NCI-H128 (cell line): ENCODE measurements at regions not wholly inside any gene's neighbourhood (a gene's known extent, or its start where the extent isn't known, plus 50 kb on each side); places are given as distances from the start of the nearest gene placed in this dataset.

ENCODE experiments used
- DNase-seq: peaks from one replicate; lab custom pipeline; 2025; ENCODE audit not compliant: unreplicated experiment; lab: John Stamatoyannopoulos, UW

DNA sequence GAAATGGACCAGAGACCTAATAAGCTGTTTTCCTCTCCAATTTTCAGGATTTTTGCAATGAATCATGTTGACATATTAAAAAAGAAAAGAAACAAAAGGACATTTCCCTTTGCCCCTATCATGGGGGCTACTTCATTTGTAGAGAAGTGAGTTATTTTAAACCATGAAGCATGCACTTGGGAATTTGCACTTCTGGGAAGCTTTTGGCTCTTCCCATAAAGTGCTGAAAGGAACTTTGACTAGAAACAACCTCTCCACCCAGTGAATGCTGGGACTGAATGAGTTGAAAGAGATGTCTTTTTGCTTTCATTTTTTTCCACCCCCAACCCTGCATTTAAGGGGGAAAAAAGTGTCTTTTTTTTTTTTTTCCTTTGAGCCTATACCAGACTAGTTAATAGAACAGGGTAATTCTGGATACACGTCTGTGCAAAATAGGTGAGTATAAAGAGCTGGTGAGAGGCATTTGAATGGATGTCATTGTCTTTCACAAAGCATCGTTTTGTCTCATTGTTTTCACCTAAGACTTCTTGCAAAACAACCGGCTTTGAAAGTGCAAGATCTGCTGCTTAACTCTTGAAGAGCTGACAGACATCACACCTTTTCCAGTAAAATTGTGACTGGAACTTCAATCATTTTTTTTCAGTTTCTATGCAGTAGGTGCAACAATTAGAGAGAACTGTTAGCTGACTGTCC lies 138.7 kb upstream of the BACH2 start:
- no peak for DNase-seq

DNA sequence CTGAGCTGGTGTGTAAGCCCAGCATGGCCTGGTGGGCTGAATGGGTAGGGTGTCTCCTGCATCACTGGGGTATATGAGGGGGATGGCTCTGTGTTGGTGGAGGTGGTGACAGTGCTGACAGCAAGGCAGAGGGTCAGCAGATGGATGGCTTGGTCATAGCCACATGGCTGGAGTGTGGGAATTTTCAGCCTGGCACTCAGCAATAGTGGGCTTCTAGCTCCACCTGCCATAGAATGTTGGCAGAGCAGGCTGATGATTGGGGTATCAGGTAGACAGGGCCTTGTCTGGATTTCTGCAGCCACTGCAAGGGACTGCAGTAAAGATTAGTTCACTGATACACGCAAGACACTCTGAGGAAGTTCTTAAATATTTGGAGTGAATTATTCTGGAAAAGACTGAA lies 137.5 kb upstream of the BACH2 start:
- DNase-seq = no peak

DNA sequence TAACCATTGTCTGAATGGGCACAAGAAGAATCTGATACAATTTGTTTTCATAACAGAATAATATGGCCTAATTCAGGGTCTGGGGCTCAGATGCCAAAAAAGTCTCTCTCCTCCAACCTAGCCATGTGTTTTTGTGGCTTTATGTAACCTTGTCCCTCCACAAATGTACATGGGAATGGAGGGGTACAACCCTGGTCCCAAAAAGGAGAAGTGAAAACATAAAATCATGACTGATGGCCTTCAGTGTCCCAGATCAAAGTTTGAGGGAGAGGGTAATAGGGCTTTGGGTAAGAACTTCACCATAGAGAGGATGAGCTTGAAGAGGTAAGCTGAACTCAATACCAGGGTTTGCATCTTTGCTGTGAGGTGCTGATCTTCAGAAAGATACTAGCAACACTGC lies 136.3 kb upstream of the BACH2 start:
- DNase-seq = no peak

DNA sequence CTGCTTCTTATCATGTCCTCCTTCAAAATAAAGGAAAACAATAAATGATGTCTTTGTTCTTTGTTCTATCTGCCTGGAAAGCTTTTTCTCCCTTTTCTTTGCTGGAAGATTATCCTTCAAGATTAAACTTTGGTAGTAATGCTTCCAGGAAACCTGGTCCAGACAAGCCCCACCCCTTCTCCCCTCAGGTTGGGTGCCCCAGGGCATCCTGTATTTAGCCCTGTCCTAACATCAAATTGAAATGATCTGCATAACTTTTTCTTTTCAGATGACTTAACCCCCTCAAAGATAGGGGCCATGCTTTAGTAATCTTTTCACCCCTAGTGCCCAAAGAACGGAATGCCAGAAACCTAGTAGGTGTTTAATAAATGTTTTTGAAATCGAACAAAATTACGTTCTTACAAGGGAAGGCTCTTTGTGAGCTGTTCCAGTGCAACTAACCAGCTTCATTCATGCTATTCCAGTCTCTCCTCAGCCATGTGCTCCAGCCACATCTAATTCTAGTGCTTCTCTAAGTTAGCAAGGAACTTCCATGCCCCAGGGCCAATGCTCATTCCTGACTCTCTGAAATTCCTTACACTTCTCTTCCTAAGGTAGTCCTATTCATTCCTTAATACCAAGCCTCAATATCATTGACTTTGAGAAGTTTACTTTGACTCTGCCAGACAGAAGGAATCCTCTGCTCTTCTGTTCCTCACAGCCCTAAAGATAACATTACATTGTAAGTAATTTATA lies 135.6 kb upstream of the BACH2 start:
- no peak for DNase-seq

DNA sequence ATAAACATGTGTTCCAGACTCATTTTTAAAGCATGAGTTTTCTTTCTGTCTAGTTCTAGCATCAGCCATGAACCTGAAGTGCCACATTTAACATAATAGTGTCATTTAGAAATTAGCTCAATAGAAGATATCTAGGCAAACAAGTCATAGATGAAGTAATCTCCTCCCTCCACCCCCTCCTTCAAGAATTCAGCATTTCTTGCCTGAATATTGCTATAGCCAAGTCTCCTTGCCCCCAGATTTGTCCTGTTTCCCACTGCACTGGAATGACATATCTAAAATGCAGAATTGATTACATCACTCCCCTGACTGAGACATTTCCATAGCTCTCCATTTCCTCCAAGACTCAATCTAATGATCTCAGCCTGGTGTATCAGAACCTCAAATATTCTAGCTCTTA lies 134.9 kb upstream of the BACH2 start:
- DNase-seq = no peak

DNA sequence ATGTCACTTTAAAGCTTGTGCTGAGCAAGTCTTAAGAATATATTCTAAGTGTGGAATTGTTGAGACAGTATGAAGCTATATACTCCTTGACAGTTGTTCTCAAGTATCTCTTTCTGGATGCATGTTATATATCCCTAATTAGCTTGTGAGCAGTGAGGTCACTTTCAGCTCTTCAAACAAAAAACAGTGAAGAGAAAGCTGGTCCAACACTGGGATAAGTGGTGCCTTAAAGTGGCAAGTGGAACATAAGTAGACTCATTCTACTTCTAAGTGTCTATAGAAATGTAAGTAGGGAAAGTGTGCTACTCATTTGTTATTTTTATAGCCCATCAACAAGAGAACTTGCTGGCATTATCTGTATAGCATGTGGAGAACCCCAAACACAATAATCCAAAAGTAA lies 133.1 kb upstream of the BACH2 start:
- DNase-seq = no peak

DNA sequence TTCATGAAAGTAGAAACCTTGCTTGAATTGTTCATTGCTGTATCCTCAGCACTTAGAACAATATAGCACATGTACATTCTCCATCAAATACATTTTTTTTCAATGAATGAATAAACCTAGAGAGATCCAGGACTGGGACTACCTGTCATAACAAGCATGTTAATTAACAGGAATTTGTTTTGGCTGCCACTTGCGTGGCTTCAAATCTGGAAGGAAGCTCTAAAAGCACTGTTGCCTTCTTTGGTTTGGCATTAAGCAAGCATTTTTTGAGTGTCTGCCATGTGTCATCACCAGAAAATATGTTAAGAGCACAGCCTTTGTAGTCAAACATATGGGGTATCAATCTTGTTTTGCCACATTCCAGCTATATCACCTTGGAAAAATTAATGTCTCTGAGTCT lies 131.9 kb upstream of the BACH2 start:
- DNase-seq = no peak

DNA sequence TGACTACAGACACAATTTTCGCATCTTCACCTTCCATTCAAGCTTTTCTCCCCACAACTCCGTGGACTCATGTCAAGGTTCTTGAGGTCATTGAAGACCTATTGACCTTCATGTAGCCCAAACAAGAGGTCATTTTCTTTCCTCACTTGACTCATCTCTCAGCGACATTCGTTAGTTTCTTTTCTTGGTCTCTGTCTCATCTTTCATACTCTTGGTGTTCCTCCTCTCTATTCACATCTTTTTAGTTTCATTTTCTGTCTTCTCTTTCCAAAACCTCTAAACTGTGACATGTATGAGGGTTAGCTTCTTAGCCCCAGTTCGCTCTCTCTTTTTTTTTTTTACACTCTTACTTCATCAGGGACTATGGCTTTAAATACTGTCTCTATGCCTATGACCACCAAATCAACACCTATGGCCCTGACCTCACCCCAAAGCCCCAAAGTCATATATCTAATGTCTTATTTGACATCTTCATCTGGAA lies 128.6 kb upstream of the BACH2 start:
- DNase-seq = no peak

DNA sequence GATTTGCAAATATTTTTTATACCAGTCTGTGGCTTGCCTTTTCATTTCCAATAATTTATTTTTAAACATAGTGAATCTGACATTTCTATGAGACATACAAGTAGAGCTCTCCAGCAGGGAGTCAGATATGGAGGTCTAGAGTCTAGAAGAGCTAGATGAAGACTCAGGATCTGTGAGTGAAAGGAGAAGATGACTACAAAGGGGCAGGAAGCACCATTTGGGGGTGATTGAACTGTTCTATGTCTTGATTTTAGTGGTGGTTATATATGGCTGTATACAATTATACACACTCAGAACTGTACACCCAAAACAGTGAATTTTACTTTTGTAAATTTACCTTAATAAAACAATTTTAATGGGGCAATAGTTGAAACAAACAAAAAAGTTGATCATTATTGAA lies 127.9 kb upstream of the BACH2 start:
- no peak for DNase-seq

DNA sequence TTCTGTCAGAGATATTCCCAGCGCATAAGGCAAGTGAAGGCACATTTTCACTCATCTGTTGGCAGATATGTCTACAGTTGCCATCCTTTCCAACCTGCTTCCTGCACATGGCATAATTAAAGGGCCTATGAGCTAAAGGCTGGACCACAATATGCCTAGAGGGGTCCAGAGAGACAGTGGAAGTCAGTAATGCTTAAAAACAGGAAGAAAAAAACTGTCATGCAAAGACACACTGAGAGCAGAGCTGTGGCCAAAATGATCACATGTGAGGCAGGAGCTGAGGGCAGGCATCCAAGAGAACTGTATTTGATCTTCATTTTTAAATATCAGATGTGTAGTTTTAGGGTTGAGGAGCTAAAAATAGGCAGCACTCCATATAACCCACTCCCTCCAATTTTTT lies 125.0 kb upstream of the BACH2 start:
- no peak for DNase-seq

DNA sequence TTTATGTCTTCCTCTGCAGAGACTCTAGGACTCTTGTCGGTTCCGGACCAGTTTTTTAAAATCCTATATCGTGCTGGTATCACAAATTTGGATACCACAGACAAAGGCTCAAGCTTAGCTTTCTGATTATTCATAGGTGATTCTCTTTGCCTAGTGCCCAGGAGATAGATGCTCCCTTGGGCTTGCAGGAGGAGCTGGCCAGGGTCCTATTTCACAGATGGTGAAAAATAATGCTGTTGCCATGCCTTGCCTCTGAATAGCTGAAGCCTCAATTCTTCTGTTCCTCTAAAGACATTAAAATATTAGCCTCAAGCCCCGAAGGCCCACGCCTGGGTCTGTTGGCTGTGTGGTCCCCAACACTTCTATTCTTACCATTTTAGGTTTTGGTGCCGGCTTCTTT lies 123.9 kb upstream of the BACH2 start:
- DNase-seq = no peak

DNA sequence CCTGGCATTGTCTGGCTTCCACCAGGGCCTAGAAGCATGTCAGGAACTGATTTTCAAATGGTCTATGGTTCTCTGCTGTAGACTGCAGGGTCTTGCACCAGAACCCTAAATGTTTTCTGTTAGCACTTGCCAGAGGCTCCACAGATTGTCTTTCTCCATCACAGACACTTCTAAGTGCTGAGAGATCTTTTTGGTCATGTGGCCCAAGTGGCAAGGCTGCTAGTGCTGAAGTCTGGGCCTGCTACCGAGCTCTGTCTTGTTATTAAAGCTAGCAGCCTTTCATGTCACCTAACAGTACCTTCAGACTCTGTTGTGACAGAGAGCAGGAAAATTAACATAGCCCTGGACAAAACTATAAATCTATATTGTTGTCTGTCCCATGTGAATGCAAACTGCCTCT lies 120.7 kb upstream of the BACH2 start:
- DNase-seq = no peak

DNA sequence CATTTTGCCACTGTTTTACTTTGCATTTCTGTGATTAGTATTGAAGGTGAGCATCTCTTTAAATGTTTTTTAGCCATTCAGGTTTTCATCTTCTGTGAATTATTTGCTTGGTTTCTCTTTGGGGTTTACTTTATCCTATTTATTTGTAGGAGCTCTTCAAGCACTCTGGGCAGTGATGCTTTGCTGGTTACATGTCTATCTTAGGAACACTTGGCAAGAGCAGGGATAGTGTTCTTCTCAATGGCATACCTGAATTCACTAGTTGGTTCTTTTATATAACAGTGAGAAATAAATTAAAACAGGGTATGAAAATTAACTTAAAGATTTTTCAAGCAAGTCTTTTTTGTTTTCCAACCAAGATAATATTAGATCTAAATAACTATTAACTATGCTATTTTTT lies 119.7 kb upstream of the BACH2 start:
- DNase-seq = no peak

DNA sequence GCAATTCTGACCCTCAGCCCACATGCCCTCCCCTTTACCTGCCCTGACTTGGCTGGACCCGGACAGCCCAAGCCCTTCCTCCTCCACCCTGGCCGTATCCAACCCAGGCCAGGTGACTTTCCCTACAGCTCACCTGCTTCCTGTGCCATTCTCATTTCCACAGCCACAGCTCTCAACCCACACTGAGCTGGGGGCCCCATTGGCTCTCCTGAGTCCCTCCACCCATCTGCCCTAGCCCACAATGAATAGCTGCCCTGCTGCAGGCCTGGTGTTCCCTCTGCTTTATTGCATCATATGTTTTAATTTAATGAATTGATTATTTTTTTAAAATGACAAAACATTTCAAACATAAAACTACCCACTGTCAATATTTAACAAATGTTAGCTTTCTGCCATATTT lies 118.5 kb upstream of the BACH2 start:
- DNase-seq = no peak

DNA sequence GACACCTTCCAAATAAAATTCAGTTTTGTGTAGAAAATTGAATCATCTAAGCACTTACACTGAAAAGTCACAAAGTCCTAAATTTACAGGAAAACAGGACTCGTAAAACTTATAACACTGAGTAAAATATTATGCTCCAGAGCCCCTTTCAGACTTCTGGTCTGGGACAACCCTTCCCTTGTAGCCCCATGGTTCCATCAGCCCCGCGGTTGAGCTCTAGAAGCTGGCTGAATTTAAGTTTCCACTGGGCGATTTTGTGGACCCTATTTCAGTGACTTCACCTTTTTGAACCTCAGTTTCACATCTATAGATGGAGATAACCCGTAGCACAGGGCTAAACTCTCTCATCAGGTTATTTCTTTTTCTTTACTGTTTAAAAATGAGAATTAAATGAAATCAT lies 117.7 kb upstream of the BACH2 start:
- DNase-seq = no peak

DNA sequence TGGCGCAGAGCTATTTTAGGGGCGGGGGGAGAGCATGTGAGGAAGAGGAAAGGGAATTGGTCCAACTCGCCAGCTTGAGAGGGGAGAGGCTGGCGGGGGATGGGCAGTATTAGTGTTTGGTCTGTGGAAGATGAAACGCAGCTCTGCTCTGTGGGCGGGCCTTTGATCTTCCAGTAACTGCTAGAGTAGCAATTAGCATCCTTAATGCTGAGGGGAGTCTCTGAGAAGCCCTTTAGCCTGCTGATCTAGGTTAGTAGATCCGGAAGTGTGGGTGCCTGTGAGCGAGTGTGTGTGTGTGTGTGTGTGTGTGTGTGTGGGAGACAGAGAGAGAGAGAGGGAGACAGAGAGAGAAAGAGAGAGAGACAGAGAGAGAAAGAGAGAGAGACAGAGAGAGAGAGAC lies 117.2 kb upstream of the BACH2 start:
- DNase-seq = peak; percentile 56

DNA sequence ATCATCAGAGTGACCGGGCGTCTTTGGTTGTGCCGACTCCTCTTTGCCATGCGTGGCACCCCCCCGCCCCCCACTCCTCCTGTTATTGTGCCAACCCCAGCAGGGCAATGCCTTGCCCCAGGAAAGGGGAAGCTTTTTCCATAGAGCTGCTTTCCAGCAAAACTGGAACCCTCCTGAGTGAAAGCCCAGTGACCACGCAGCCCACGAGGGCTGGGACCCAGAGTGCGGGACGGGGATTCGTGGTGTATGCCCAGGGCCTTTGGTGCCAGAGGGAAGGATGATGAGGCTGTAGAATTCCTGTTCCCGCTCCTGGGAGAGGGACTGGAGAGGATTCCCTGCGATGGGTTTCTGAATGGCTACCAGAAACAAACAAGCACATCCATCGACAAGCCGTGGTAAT lies 116.8 kb upstream of the BACH2 start:
- DNase-seq = no peak

DNA sequence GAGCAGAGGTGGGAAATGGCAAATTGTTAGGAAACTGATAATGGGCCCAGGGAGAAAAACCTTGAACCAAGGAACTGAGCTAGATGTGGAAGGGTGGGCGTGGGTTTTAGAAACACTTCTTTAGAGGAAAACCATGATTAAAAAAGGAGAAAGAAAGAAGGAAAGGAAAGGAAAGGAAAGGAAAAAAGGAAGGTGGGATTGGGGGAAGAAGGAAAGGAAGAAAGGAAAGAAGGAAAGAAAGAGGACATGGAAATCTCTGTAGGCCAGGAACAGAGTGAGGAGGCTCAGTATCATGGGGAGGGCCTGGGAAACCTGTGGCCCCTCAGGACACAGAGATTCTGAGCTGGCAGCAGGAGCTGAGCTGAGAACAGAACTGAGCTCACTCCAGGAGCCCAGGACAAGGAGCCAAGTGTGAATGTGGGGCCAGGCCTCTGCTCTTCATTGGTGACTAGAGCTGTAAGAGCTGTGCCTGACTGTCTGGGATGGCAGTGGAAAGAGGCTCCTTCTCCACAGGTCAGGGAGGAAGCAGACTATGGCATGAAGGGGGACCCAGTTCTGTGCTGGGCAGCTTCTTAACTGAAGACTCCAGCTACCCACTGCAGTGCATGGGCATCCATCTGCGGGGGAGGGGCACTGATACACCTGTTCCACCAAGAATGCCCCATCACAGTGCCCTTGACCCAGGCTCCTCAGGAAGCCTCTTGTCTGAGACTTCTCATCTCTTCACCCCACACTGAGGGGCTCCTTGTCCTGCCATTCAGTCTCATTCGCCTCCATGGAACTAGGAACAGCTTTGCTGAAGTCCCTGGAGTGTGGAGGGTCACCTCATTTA lies 116.1 kb upstream of the BACH2 start:
- no peak for DNase-seq

DNA sequence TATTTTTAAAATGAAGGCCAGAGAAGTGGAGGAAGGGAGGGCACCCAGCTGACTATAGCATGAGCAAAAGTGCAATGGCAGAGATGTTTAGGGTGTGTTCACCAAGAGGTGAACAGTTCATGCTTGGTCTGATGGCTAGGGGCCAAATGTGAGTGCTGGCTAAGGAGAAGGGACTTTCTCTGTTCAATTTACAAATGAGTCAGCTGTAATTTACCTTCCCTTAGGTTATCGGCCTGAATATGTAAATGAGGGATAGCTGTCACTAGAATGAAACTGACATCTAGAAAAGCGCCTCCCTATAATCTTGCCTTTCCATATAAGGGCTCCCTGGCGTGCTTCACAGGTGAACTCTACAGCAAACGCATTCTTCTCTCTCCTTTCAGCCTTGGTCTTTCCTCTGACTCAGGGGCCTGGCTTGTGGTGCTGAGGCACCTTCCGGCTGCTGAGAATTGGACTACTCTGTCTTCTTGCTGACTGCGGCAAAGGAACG lies 114.7 kb upstream of the BACH2 start:
- no peak for DNase-seq

DNA sequence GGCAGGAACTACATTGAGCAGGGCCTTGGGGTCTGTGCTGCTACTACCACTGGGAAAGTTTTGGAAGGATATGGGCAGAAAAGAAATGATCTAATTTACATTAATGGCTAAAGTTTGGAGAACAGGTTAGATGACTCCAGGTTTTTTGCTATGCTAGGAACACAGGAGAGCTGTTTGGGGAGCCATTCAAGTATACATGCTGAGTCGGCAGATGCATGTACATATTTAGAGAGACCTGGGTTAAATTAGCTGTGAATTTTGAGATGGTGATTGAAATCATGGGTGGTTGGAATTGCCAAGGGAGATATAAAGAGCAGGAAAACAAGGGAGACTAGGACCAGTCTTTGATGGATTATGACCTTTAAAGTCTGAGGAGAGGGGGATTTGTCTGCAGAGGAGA lies 113.1 kb upstream of the BACH2 start:
- DNase-seq = no peak

DNA sequence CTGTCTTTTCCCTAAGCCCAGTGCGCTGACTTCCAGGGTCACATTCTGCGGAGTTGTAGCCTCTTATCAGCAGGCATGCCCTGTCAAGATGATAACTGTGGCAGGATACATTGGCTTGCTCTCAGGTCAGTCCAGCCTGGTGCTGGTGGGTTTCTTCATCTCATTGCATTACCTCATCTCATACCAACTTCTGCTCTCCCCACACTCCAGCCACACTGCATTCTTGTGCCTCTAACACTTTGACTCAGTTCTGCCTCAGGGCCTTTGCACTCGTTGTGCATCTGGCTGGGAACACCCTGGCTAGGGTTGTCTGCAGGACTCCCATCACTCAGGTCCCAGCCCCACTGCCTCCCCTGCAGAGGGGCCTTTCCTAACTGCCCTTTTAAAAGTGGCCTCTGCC lies 110.3 kb upstream of the BACH2 start:
- DNase-seq = no peak
